ENCODE measurements at regions not wholly inside any gene's neighbourhood (a gene's known extent, or its start where the extent isn't known, plus 50 kb on each side); places are given as distances from the start of the nearest gene placed in this dataset.

GRCh38 chr12:25615119-25615518 lies 62.0 kb upstream of the LMNTD1 start:
- Histone ChIP-seq H3K27me3 (no peaks in the 10 kb centered on the region), H3K4me1 (no peaks in the 10 kb centered on the region), H3K36me3 (ENCODE audit: low read depth, missing control alignments) (no peaks in the 10 kb centered on the region), H3K27ac (no peak overlapping the region), H3K4me3 (no peak overlapping the region), H3K9me3 (no peaks in the 10 kb centered on the region)
- no peak for DNase-seq
- 79 to 87% methylated on average over 3 of the region's 3 CpGs for WGBS, 2 donors
- TF ChIP-seq, protein P1, sequence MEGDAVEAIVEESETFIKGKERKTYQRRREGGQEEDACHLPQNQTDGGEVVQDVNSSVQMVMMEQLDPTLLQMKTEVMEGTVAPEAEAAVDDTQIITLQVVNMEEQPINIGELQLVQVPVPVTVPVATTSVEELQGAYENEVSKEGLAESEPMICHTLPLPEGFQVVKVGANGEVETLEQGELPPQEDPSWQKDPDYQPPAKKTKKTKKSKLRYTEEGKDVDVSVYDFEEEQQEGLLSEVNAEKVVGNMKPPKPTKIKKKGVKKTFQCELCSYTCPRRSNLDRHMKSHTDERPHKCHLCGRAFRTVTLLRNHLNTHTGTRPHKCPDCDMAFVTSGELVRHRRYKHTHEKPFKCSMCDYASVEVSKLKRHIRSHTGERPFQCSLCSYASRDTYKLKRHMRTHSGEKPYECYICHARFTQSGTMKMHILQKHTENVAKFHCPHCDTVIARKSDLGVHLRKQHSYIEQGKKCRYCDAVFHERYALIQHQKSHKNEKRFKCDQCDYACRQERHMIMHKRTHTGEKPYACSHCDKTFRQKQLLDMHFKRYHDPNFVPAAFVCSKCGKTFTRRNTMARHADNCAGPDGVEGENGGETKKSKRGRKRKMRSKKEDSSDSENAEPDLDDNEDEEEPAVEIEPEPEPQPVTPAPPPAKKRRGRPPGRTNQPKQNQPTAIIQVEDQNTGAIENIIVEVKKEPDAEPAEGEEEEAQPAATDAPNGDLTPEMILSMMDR (IDR thresholded peaks at IDR 0.05), result no peak
- no peak for TF ChIP-seq POLR2A (IDR thresholded peaks at IDR 0.05)
- intact Hi-C loops (cut with DNase I; ENCODE audit: low total_unique reads), result no loop called here

GRCh38 chr12:25616286-25616685 lies 63.2 kb upstream of the LMNTD1 start:
- H3K27me3 ChIP-seq, result no peaks in the 10 kb centered on the region
- no peaks in the 10 kb centered on the region for H3K36me3 ChIP-seq (ENCODE audit: low read depth, missing control alignments)
- DNase-seq, result no peak
- H3K27ac ChIP-seq, result no peak overlapping the region
- H3K9me3 ChIP-seq, result no peaks in the 10 kb centered on the region
- 85 to 95% methylated on average over 1 of the region's 1 CpG for WGBS, 2 donors
- intact Hi-C loops (cut with DNase I; ENCODE audit: low total_unique reads), result no loop called here
- no peaks in the 10 kb centered on the region for H3K4me1 ChIP-seq
- TF ChIP-seq, protein P1 (IDR thresholded peaks at IDR 0.05), result no peak
- TF ChIP-seq POLR2A (IDR thresholded peaks at IDR 0.05), result no peak
- H3K4me3 ChIP-seq, result no peak overlapping the region

DNA sequence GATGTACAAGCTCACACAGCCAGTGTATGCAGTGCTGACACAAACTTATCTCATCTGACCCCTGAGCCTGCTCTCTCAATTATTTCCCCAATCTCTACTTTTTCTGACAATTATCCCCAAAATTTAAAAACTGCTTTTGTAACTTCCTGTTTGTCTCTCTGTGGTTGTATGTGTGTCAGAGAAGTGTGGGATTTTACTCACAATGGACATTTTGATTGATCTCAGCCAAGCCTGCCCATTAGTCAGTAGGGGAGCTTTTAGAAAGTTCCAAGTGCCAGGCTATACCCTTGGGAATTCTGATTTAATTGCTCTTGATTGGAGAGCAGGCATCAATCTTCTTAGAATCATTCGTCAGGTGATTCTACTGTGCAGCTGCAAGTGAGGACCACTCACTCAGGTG lies 64.9 kb upstream of the LMNTD1 start:
- Histone ChIP-seq H3K36me3 (ENCODE audit: low read depth, missing control alignments) (no peaks in the 10 kb centered on the region), H3K9me3 (no peaks in the 10 kb centered on the region), H3K4me3 (no peak overlapping the region), H3K27ac (no peak overlapping the region), H3K27me3 (no peaks in the 10 kb centered on the region), H3K4me1 (no peaks in the 10 kb centered on the region)
- 91 to 97% methylated on average over 1 of the region's 1 CpG for WGBS, 2 donors
- no peak for DNase-seq
- intact Hi-C loops (cut with DNase I; ENCODE audit: low total_unique reads), result no loop called here
- no peak for TF ChIP-seq POLR2A (IDR thresholded peaks at IDR 0.05)
- TF ChIP-seq, protein P1 (IDR thresholded peaks at IDR 0.05), result no peak

GRCh38 chr12:25623816-25624215 lies 70.7 kb upstream of the LMNTD1 start:
- WGBS, 2 donors, result 92 to 94% methylated on average over 1 of the region's 1 CpG
- TF ChIP-seq, protein P1 (IDR thresholded peaks at IDR 0.05), result no peak
- TF ChIP-seq POLR2A (IDR thresholded peaks at IDR 0.05), result no peak
- no peaks in the 10 kb centered on the region for H3K27me3 ChIP-seq
- H3K36me3 ChIP-seq (ENCODE audit: low read depth, missing control alignments), result no peaks in the 10 kb centered on the region
- H3K4me1 ChIP-seq, result no peaks in the 10 kb centered on the region
- no peak overlapping the region for H3K27ac ChIP-seq
- DNase-seq, result no peak
- H3K9me3 ChIP-seq, result no peaks in the 10 kb centered on the region
- no peak overlapping the region for H3K4me3 ChIP-seq
- intact Hi-C loops (cut with DNase I; ENCODE audit: low total_unique reads), result no loop called here

- Histone ChIP-seq H3K4me3 (no peak overlapping the region), H3K4me1 (no peaks in the 10 kb centered on the region), H3K9me3 (no peaks in the 10 kb centered on the region), H3K27me3 (no peaks in the 10 kb centered on the region), H3K36me3 (ENCODE audit: low read depth, missing control alignments) (no peaks in the 10 kb centered on the region), H3K27ac (no peak overlapping the region)
- WGBS, 2 donors, result 83 to 85% methylated on average over 2 of the region's 2 CpGs
- DNase-seq, result no peak
- intact Hi-C loops (cut with DNase I; ENCODE audit: low total_unique reads), result no loop called here
- TF ChIP-seq, protein P1 (IDR thresholded peaks at IDR 0.05), result no peak
- TF ChIP-seq POLR2A (IDR thresholded peaks at IDR 0.05), result no peak
These were observed 72.1 kb upstream of the LMNTD1 start for GRCh38 chr12:25625146-25625545.

All from testis (tissue), 2 donors.